IMR-90 (cell line): ENCODE measurements at regions not wholly inside any gene's neighbourhood (a gene's known extent, or its start where the extent isn't known, plus 50 kb on each side); places are given as distances from the start of the nearest gene placed in this dataset.

Experiments
- ATAC-seq: fragments of 200-7000 bp; cut with Tn5 transposase; 2 replicates; pipeline ENCODE4 v1.9.1; 2020; ENCODE audit warnings: low read depth, mild to moderate bottlenecking, moderate library complexity
- BruUV-seq: library from RNA; stranded (reverse); fragments of 400-500 nt; replicated peaks from 2 replicates; lab custom pipeline; 2021; lab: Mats Ljungman, UMichigan
- CTCF ChIA-PET: fragments of 300-600 bp; formaldehyde crosslinking; extraction: SDS; loops from one replicate; lab custom pipeline; 2021; ENCODE audit warnings: antibody characterized with exemption; lab: Yijun Ruan, JAX
- POLR2A ChIA-PET: fragments of 300-600 bp; sonication (Branson Sonifier 250); formaldehyde crosslinking; loops from one replicate; lab custom pipeline; 2022; ENCODE audit warnings: antibody characterized with exemption; ENCODE audit not compliant: unreplicated experiment; lab: Charles Lee
- DNase-seq: peaks from one replicate; pipeline ENCODE4 v3.0.0; 2013
- H2AFZ ChIP-seq: replicated peaks from 2 replicates; pipeline ENCODE3; 2013; ENCODE audit warnings: low read length, mild to moderate bottlenecking; ENCODE audit not compliant: poor library complexity
- H2AK5ac ChIP-seq: 2 replicates; pipeline ENCODE4 v1.6.1; 2013; ENCODE audit warnings: low read depth, low read length, inconsistent platforms
- H2AK9ac ChIP-seq: replicated peaks from 2 replicates; pipeline ENCODE3; 2013; ENCODE audit warnings: mild to moderate bottlenecking, low read depth, low read length, moderate library complexity; ENCODE audit not compliant: poor library complexity
- H2BK120ac ChIP-seq: 2 replicates; pipeline ENCODE4 v1.6.1; 2013; ENCODE audit warnings: low read depth, low read length, inconsistent platforms
- H2BK15ac ChIP-seq: 3 replicates; pipeline ENCODE4 v1.6.1; 2013; ENCODE audit warnings: low read depth, low read length, inconsistent platforms
- H2BK20ac ChIP-seq: 2 replicates; pipeline ENCODE4 v1.6.1; 2013; ENCODE audit warnings: low read depth, mild to moderate bottlenecking, inconsistent platforms, low read length, moderate library complexity
- H2BK5ac ChIP-seq: 2 replicates; pipeline ENCODE4 v1.6.1; 2013; ENCODE audit warnings: mild to moderate bottlenecking, low read depth, low read length, inconsistent platforms; ENCODE audit not compliant: poor library complexity, severe bottlenecking
- H3K14ac ChIP-seq: replicated peaks from 2 replicates; pipeline ENCODE4 v1.6.1; 2013; ENCODE audit warnings: low read depth, low read length, inconsistent platforms
- H3K18ac ChIP-seq: 2 replicates; pipeline ENCODE4 v1.6.1; 2013; ENCODE audit warnings: low read depth, low read length, control low read depth
- H3K23ac ChIP-seq: 2 replicates; pipeline ENCODE4 v1.6.1; 2013; ENCODE audit warnings: low read depth, low read length, inconsistent platforms
- H3K27ac ChIP-seq: 2 replicates; pipeline ENCODE4 v1.5.1; 2013; ENCODE audit warnings: mild to moderate bottlenecking, control low read depth, low read length; ENCODE audit not compliant: insufficient read depth
- H3K27me3 ChIP-seq: 2 replicates; pipeline ENCODE4 v1.6.1; 2013; ENCODE audit warnings: low read length; ENCODE audit not compliant: control insufficient read depth, insufficient read depth
- H3K36me3 ChIP-seq: 2 replicates; pipeline ENCODE4 v1.6.1; 2013; ENCODE audit warnings: low read length, mixed read lengths; ENCODE audit not compliant: control insufficient read depth, insufficient read depth
- H3K4ac ChIP-seq: 2 replicates; pipeline ENCODE4 v1.6.1; 2013; ENCODE audit warnings: low read depth, low read length, inconsistent platforms
- H3K4me1 ChIP-seq: 2 replicates; pipeline ENCODE4 v1.6.1; 2013; ENCODE audit warnings: low read length, mixed read lengths; ENCODE audit not compliant: control insufficient read depth, insufficient read depth
- H3K4me2 ChIP-seq: 2 replicates; pipeline ENCODE4 v1.6.1; 2013; ENCODE audit warnings: low read depth, mild to moderate bottlenecking, control low read depth, low read length, moderate library complexity
- H3K4me3 ChIP-seq: 2 replicates; pipeline ENCODE4 v1.5.1; 2013; ENCODE audit warnings: low read depth, mild to moderate bottlenecking, control low read depth, low read length, moderate library complexity; ENCODE audit not compliant: insufficient read depth
- H3K56ac ChIP-seq: 2 replicates; pipeline ENCODE4 v1.6.1; 2013; ENCODE audit warnings: low read length, inconsistent platforms; ENCODE audit not compliant: insufficient read depth; ENCODE audit errors: extremely low read depth
- H3K79me1 ChIP-seq, 2 experiments: 2 replicates each; pipeline ENCODE4 v1.6.1; 2013; ENCODE audit warnings: low read length in 2 of 2, inconsistent platforms in 1 of 2, low read depth in 1 of 2
- H3K9ac ChIP-seq: 2 replicates; pipeline ENCODE4 v1.6.1; 2013; ENCODE audit warnings: low read depth, low read length, control low read depth
- H3K9me1 ChIP-seq: 2 replicates; pipeline ENCODE4 v1.6.1; 2013; ENCODE audit warnings: low read length, inconsistent platforms; ENCODE audit not compliant: insufficient read depth
- H3K9me3 ChIP-seq: 2 replicates; pipeline ENCODE4 v1.6.1; 2013; ENCODE audit warnings: low read length; ENCODE audit not compliant: control insufficient read depth, insufficient read depth
- H4K20me1 ChIP-seq: 2 replicates; pipeline ENCODE4 v1.6.1; 2013; ENCODE audit warnings: low read length, inconsistent platforms; ENCODE audit not compliant: insufficient read depth
- H4K5ac ChIP-seq: 2 replicates; pipeline ENCODE4 v1.6.1; 2013; ENCODE audit warnings: mild to moderate bottlenecking, low read depth, low read length, control low read depth
- H4K8ac ChIP-seq, 2 experiments: 2 replicates each; pipeline ENCODE4 v1.6.1; 2013; ENCODE audit warnings: low read depth in 2 of 2, low read length in 2 of 2, control low read depth in 1 of 2, inconsistent platforms in 1 of 2
- H4K91ac ChIP-seq: 2 replicates; pipeline ENCODE4 v1.6.1; 2013; ENCODE audit warnings: low read depth, low read length, inconsistent platforms; ENCODE audit not compliant: insufficient read depth
- BHLHE40 ChIP-seq: fragments of 150-350 bp; IDR thresholded peaks from 2 replicates; pipeline ENCODE4 v1.6.1; 2016; ENCODE audit warnings: mild to moderate bottlenecking, low read depth, low read length
- MXI1 ChIP-seq: IDR thresholded peaks from 2 replicates; pipeline ENCODE4 v1.6.1; 2012; ENCODE audit warnings: low read depth, mild to moderate bottlenecking, low read length, moderate library complexity, borderline replicate concordance
- POLR2A ChIP-seq: IDR thresholded peaks from 2 replicates; pipeline ENCODE4 v1.6.1; 2012; ENCODE audit warnings: mild to moderate bottlenecking, low read depth, low read length
- SMC3 ChIP-seq: fragments of 150-350 bp; IDR thresholded peaks from 2 replicates; pipeline ENCODE4 v1.6.1; 2016; ENCODE audit warnings: low read depth, mild to moderate bottlenecking, antibody characterized with exemption, low read length, moderate library complexity
- WGBS, 2 experiments: methylation state at CpG; one replicate each; pipeline versions ENCODE4 v1.1.5 to v1.1.7; 2013; ENCODE audit warnings: missing lambda C conversion rate in 2 of 2; ENCODE audit not compliant: insufficient read length in 1 of 2; ENCODE audit errors: extremely low coverage in 2 of 2; 5-methylcytosine and 5-hydroxymethylcytosine counted together
- dilution Hi-C: fragments of 300-500 bp; cut with HindIII; formaldehyde crosslinking; loops from one replicate; pipeline ENCODE4 v1.14.3; 2018; ENCODE audit warnings: low sequenced_read_pairs; ENCODE audit not compliant: unreplicated experiment
- in situ Hi-C: fragments of 300-500 bp; cut with MboI; formaldehyde crosslinking; loops from 3 replicates; pipeline ENCODE4 v1.14.3; 2019; ENCODE audit warnings: low sequenced_read_pairs, inconsistent platforms, mixed read lengths
- intact Hi-C: fragments of 100-400 bp; cut with micrococcal nuclease; formaldehyde crosslinking; loops from 2 replicates; pipeline ENCODE4 v1.10.0; 2022

DNA sequence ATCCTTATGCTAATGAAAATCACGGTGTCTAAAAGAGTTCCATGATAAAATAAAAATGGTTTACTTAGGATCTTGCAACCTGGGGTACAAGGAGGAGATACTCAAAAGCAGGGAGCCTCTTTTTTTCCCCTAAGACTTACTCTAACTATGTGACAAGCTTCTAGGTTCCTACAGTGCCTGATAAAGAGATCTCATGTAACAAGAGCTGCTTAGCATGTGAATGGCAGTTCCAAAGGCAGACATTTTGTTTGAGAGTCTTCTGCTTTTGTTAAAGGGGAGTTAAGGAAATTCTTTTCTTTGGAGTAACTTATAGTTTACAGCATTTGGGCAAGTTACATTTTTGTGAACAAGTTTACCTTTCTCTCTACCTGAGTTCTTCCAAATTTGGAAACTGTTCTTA lies 945.8 kb upstream of the ADGRB3 start:
- Histone ChIP-seq H3K56ac (no peak overlapping the region), H3K4me3 (no peak overlapping the region), H3K4me1 (no peaks in the 10 kb centered on the region), H3K4me2 (no peak overlapping the region), H3K9ac (no peak overlapping the region), H2BK20ac (no peak overlapping the region), H2AK5ac (no peak overlapping the region), H3K4ac (no peak overlapping the region), H4K8ac (no peak overlapping the region), H3K27me3 (no peaks in the 10 kb centered on the region), H3K9me1 (no peaks in the 10 kb centered on the region), H4K5ac (no peak overlapping the region), H3K27ac (no peak overlapping the region), H3K36me3 (no peaks in the 10 kb centered on the region), H2BK120ac (no peak overlapping the region), H4K20me1 (no peaks in the 10 kb centered on the region), H2AFZ (no peak overlapping the region), H2BK15ac (no peak overlapping the region), H3K79me1 (no peaks in the 10 kb centered on the region), H3K18ac (no peak overlapping the region), H3K9me3 (0 out of 2 replicates have a peak, but pooled peaks cover 1% of the 10 kb centered on the region), H3K14ac (no peak overlapping the region), H4K91ac (no peak overlapping the region), H2BK5ac (no peak overlapping the region), H2AK9ac (no peak overlapping the region), H3K23ac (no peak overlapping the region)
- in situ Hi-C loops, result no loop called here
- no peak for DNase-seq
- no peak for ATAC-seq
- intact Hi-C loops, result no loop called here
- BruUV-seq, result no TSS peak
- no peak for TF ChIP-seq MXI1
- TF ChIP-seq BHLHE40, result no peak
- TF ChIP-seq POLR2A, result no peak
- no peak for TF ChIP-seq SMC3
- POLR2A ChIA-PET, result no interaction called here
- dilution Hi-C loops, result no loop called here
- CTCF ChIA-PET, result no interaction called here
- WGBS, 2 experiments, result no CpG with 5 or more reads among the region's 1 CpG
